GM23338 (cell line): ENCODE measurements at regions not wholly inside any gene's neighbourhood (a gene's known extent, or its start where the extent isn't known, plus 50 kb on each side); places are given as distances from the start of the nearest gene placed in this dataset.

Experiments used
- ATAC-seq: fragments of 200-7000 bp; cut with Tn5 transposase; 3 replicates; pipeline ENCODE4 v1.9.1; 2020
- DNase-seq: peaks from one replicate; pipeline ENCODE4 v3.0.0-alpha.2; 2015; ENCODE audit warnings: low spot score
- H2AFZ ChIP-seq: fragments of 200-600 bp; sonication (generic); 2 replicates; pipeline ENCODE4 v1.8.0; 2016; ENCODE audit warnings: antibody characterized with exemption, mild to moderate bottlenecking, moderate library complexity
- H3F3A ChIP-seq: fragments of 200-600 bp; sonication (generic); replicated peaks from 2 replicates; pipeline ENCODE4 v1.8.0; 2017; ENCODE audit warnings: antibody characterized with exemption, mixed run types, low read depth
- H3K27ac ChIP-seq: fragments of 200-600 bp; sonication (generic); 2 replicates; pipeline ENCODE4 v1.6.1; 2016; ENCODE audit warnings: low read depth
- H3K27me3 ChIP-seq: fragments of 200-600 bp; sonication (generic); 2 replicates; pipeline ENCODE4 v1.8.0; 2016; ENCODE audit warnings: mild to moderate bottlenecking, mixed run types, moderate library complexity; ENCODE audit not compliant: insufficient read depth
- H3K36me3 ChIP-seq: fragments of 200-600 bp; sonication (generic); 2 replicates; pipeline ENCODE4 v1.8.0; 2016; ENCODE audit warnings: mild to moderate bottlenecking; ENCODE audit not compliant: insufficient read depth
- H3K4me1 ChIP-seq: fragments of 200-600 bp; sonication (generic); 2 replicates; pipeline ENCODE4 v1.8.0; 2016; ENCODE audit warnings: mild to moderate bottlenecking, moderate library complexity; ENCODE audit not compliant: insufficient read depth
- H3K4me2 ChIP-seq: fragments of 200-600 bp; sonication (generic); 2 replicates; pipeline ENCODE4 v1.7.1; 2017; ENCODE audit warnings: mixed run types
- H3K4me3 ChIP-seq: fragments of 200-600 bp; sonication (generic); 2 replicates; pipeline ENCODE4 v1.6.1; 2016; ENCODE audit warnings: mixed run types
- H3K79me2 ChIP-seq: fragments of 200-600 bp; sonication (generic); replicated peaks from 2 replicates; pipeline ENCODE4 v1.8.0; 2017; ENCODE audit warnings: mild to moderate bottlenecking; ENCODE audit not compliant: insufficient read depth
- H3K9me2 ChIP-seq: fragments of 200-600 bp; sonication (generic); 2 replicates; pipeline ENCODE4 v1.8.0; 2017; ENCODE audit not compliant: insufficient read depth
- H4K20me1 ChIP-seq: fragments of 200-600 bp; sonication (generic); replicated peaks from 2 replicates; pipeline ENCODE4 v1.8.0; 2017; ENCODE audit warnings: mild to moderate bottlenecking; ENCODE audit not compliant: insufficient read depth
- H3K27ac Mint-ChIP-seq: 2 replicates; pipeline ENCODE4 v1.8.0; 2020; ENCODE audit warnings: inconsistent platforms, mild to moderate bottlenecking, moderate library complexity, mixed read lengths
- H3K27me3 Mint-ChIP-seq: 3 replicates; pipeline ENCODE4 v1.8.0; 2022; ENCODE audit warnings: low read depth, mild to moderate bottlenecking, moderate library complexity, mixed read lengths, inconsistent platforms; ENCODE audit not compliant: insufficient read depth, poor library complexity
- H3K36me3 Mint-ChIP-seq: 3 replicates; pipeline ENCODE4 v1.8.0; 2021; ENCODE audit warnings: low read depth, mild to moderate bottlenecking, inconsistent platforms, moderate library complexity, mixed read lengths
- H3K4me1 Mint-ChIP-seq: 3 replicates; pipeline ENCODE4 v1.8.0; 2020; ENCODE audit warnings: mild to moderate bottlenecking, inconsistent platforms, mixed read lengths
- H3K4me3 Mint-ChIP-seq: 3 replicates; pipeline ENCODE4 v1.8.0; 2021; ENCODE audit warnings: moderate library complexity, mild to moderate bottlenecking, inconsistent platforms, mixed read lengths
- H3K9me3 Mint-ChIP-seq: 3 replicates; pipeline ENCODE4 v1.8.0; 2020; ENCODE audit warnings: moderate library complexity, mild to moderate bottlenecking, inconsistent platforms, mixed read lengths
- CREB1 ChIP-seq: fragments of 250-450 bp; sonication (Bioruptor Pico); IDR thresholded peaks from 2 replicates; pipeline ENCODE4 v1.5.0; 2020; ENCODE audit warnings: low read depth, mild to moderate bottlenecking, moderate library complexity
- EZH2 ChIP-seq: fragments of 200-600 bp; sonication (generic); IDR thresholded peaks from one replicate; pipeline ENCODE4 v1.8.0; 2017; ENCODE audit warnings: antibody characterized with exemption, mild to moderate bottlenecking, low read depth; ENCODE audit not compliant: unreplicated experiment
- EZH2phosphoT487 ChIP-seq: fragments of 200-600 bp; sonication (generic); IDR thresholded peaks from one replicate; pipeline ENCODE4 v1.8.1; 2018; ENCODE audit warnings: antibody characterized with exemption; ENCODE audit not compliant: unreplicated experiment
- JUNB ChIP-seq: IDR thresholded peaks from one replicate; pipeline ENCODE4 v1.6.1; 2016; ENCODE audit warnings: antibody characterized with exemption; ENCODE audit not compliant: unreplicated experiment
- NANOG ChIP-seq: IDR thresholded peaks from 2 replicates; pipeline ENCODE4 v1.6.1; 2016; ENCODE audit warnings: antibody characterized with exemption, borderline replicate concordance
- POLR2AphosphoS5 ChIP-seq: IDR thresholded peaks from 2 replicates; pipeline ENCODE4 v1.6.1; 2016; ENCODE audit warnings: antibody characterized with exemption, low read depth
- STAT1 ChIP-seq: IDR thresholded peaks from one replicate; pipeline ENCODE4 v1.6.1; 2016; ENCODE audit warnings: antibody characterized with exemption; ENCODE audit not compliant: unreplicated experiment
- ZNF114 ChIP-seq: fragments of 250-450 bp; sonication (Bioruptor Pico); IDR thresholded peaks from 2 replicates; pipeline ENCODE4 v1.5.0; 2020; ENCODE audit warnings: mild to moderate bottlenecking, moderate library complexity
- ZNF331 ChIP-seq: fragments of 250-450 bp; sonication (Bioruptor Pico); IDR thresholded peaks from 2 replicates; pipeline ENCODE4 v1.5.0; 2020; ENCODE audit warnings: low read depth, mild to moderate bottlenecking, moderate library complexity
- TF ChIP-seq, protein P1 (sequence below): IDR thresholded peaks from one replicate; pipeline ENCODE4 v1.6.1; 2018; ENCODE audit warnings: antibody characterized with exemption; ENCODE audit not compliant: unreplicated experiment
- TF ChIP-seq, protein P2 (sequence below), 2 experiments: fragments of 200-600 bp in 1 of 2; sonication (generic) in 1 of 2; conservative IDR thresholded peaks; 2 replicates each; pipeline versions ENCODE4 v1.5.1 to v1.6.1; 2016 to 2017; ENCODE audit warnings: antibody characterized with exemption in 2 of 2, low read depth in 2 of 2, mild to moderate bottlenecking in 2 of 2, moderate library complexity in 1 of 2
- TF ChIP-seq, protein P3 (sequence below): IDR thresholded peaks from 2 replicates; pipeline ENCODE4 v1.6.1; 2016; ENCODE audit warnings: antibody characterized with exemption

DNA sequence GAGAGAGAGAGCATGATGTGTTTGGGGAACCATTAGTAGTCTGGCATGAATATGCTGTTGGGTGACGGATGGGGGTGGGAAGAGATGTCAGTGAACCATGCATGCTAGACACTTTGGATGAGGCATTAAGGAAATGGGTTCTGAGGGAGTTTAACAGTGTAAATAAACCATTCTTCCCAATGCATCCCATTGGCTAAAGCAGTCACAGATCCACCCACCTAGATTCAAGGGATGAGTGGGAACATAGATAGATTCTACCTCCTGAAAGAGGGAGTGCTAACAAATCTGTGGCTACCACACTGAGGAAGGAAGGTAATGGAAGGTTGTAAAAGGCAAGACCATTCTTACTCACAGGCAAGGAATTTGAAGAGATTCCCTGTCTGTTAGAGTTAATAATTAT is 129.8 kb upstream of the CACNA1E start:
- Mint-ChIP-seq H3K9me3 (no peaks in the 10 kb centered on the region), H3K27me3 (peaks cover 2% of the 10 kb centered on the region), H3K4me3 (no peak overlapping the region), H3K36me3 (no peaks in the 10 kb centered on the region), H3K27ac (no peak overlapping the region), H3K4me1 (peaks cover 7% of the 10 kb centered on the region; the same call in 2 of the 3 replicates)
- Histone ChIP-seq H3K27me3 (no peaks in the 10 kb centered on the region), H4K20me1 (no peaks in the 10 kb centered on the region), H3K36me3 (no peaks in the 10 kb centered on the region), H3K4me1 (no peaks in the 10 kb centered on the region), H3K79me2 (no peaks in the 10 kb centered on the region), H3K27ac (no peak overlapping the region), H3K9me2 (0 out of 2 replicates have a peak, but pooled peaks cover 3% of the 10 kb centered on the region), H3K4me3 (no peak overlapping the region), H2AFZ (no peak overlapping the region), H3K4me2 (no peak overlapping the region), H3F3A (no peaks in the 10 kb centered on the region)
- TF ChIP-seq ZNF331 (no peak), JUNB (peak; percentile 23)
- ATAC-seq (no peak), DNase-seq (no peak)

DNA sequence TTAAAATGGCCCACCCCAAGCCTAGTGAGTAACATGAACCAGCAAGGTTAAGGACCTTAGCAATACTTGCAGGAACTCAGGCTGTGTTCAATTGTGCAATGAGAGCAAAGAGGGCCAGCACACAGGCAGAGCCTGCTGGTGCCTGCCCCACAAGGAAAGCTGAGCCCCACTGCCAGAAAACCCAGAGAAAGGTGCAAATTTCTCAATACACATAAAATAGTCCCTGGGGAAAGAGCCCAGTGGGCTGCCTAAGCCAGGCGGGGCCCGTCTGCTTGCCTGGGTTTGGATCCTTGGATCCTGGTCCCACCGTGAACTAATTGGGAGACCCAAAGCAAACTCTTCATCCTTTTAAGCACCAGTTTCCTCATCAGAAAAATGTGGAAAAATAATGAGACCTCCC is 128.5 kb upstream of the CACNA1E start:
- no peak overlapping the region for H3K27ac Mint-ChIP-seq
- H3K27me3 Mint-ChIP-seq = peaks cover 2% of the 10 kb centered on the region
- H3K4me3 ChIP-seq = no peak overlapping the region
- no peak overlapping the region for H3K4me3 Mint-ChIP-seq
- H3K9me2 ChIP-seq = 0 out of 2 replicates have a peak, but pooled peaks cover 3% of the 10 kb centered on the region
- H2AFZ ChIP-seq = no peak overlapping the region
- no peak for ATAC-seq
- no peak overlapping the region for H3K4me2 ChIP-seq
- no peaks in the 10 kb centered on the region for H3F3A ChIP-seq
- TF ChIP-seq ZNF114 (CRISPR knock-in tag) (no peak), JUNB (no peak), EZH2phosphoT487 (no peak), EZH2 (no peak), NANOG (no peak)
- H3K79me2 ChIP-seq = no peaks in the 10 kb centered on the region
- no peaks in the 10 kb centered on the region for H3K36me3 Mint-ChIP-seq
- H3K9me3 Mint-ChIP-seq = no peaks in the 10 kb centered on the region
- DNase-seq = no peak
- no peaks in the 10 kb centered on the region for H3K36me3 ChIP-seq
- no peaks in the 10 kb centered on the region for H3K4me1 ChIP-seq
- no peak overlapping the region for H3K27ac ChIP-seq
- peaks cover 7% of the 10 kb centered on the region; the same call in 2 of the 3 replicates for H3K4me1 Mint-ChIP-seq
- no peaks in the 10 kb centered on the region for H3K27me3 ChIP-seq
- no peaks in the 10 kb centered on the region for H4K20me1 ChIP-seq

DNA sequence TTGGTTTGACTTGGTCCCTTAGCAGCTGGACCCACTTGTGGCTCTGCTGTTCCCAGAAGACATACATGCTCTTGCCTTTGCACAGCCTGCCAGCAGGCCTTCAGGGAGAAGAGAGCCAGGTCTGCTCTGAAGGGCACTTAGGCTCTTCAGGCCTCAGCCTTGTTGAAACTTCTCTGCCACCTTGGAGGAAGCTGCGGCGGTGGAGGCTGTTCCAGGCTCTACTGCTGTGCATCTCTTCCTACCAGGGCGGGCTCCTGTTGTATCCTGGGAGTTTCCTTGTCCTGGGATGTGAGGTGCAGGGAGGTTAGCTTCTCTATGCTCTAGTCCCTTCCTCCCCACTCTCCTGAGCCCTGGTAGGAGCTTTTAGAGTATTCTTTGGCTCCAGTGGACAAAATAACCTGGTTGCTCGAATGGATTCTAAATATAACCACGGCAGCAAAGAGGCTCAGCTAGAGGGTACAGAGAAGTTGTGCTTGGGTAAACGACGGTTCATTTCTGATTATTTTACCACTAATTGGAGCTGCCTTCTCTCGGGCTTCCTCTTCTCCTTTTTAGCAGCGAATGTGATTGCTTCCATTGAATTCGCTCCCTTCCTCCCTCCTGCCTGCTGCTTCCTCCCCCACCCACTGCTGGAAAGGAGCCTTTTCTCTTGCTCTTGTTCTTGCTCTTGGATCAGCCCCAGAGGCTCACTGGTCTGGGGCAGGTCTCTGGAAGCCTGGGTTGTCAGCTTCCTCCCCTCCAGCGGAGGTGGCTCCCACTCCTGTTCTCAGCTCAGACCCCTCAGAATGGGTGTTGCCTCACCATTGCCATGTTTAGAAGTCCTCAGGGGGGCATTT is 126.6 kb upstream of the CACNA1E start:
- Mint-ChIP-seq H3K27ac (no peak overlapping the region), H3K9me3 (no peaks in the 10 kb centered on the region), H3K36me3 (no peaks in the 10 kb centered on the region), H3K4me1 (peaks cover 7% of the 10 kb centered on the region; the same call in 2 of the 3 replicates), H3K4me3 (no peak overlapping the region), H3K27me3 (no peaks in the 10 kb centered on the region)
- H3K4me2 ChIP-seq = no peak overlapping the region
- H4K20me1 ChIP-seq = no peaks in the 10 kb centered on the region
- 0 out of 2 replicates have a peak, but pooled peaks cover under 1% of the 10 kb centered on the region for H3K9me2 ChIP-seq
- peak overlapping the region; percentile 89 for H2AFZ ChIP-seq
- no peaks in the 10 kb centered on the region for H3K27me3 ChIP-seq
- ATAC-seq (peak; percentile 50), DNase-seq (no peak)
- H3K27ac ChIP-seq = no peak overlapping the region
- no peak overlapping the region for H3K4me3 ChIP-seq
- no peaks in the 10 kb centered on the region for H3K79me2 ChIP-seq
- no peaks in the 10 kb centered on the region for H3K36me3 ChIP-seq
- no peaks in the 10 kb centered on the region for H3F3A ChIP-seq
- H3K4me1 ChIP-seq = no peaks in the 10 kb centered on the region
- no peak for TF ChIP-seq ZNF331
- TF ChIP-seq EZH2 = no peak
- TF ChIP-seq NANOG = no peak
- no peak for TF ChIP-seq EZH2phosphoT487
- TF ChIP-seq, protein P1, sequence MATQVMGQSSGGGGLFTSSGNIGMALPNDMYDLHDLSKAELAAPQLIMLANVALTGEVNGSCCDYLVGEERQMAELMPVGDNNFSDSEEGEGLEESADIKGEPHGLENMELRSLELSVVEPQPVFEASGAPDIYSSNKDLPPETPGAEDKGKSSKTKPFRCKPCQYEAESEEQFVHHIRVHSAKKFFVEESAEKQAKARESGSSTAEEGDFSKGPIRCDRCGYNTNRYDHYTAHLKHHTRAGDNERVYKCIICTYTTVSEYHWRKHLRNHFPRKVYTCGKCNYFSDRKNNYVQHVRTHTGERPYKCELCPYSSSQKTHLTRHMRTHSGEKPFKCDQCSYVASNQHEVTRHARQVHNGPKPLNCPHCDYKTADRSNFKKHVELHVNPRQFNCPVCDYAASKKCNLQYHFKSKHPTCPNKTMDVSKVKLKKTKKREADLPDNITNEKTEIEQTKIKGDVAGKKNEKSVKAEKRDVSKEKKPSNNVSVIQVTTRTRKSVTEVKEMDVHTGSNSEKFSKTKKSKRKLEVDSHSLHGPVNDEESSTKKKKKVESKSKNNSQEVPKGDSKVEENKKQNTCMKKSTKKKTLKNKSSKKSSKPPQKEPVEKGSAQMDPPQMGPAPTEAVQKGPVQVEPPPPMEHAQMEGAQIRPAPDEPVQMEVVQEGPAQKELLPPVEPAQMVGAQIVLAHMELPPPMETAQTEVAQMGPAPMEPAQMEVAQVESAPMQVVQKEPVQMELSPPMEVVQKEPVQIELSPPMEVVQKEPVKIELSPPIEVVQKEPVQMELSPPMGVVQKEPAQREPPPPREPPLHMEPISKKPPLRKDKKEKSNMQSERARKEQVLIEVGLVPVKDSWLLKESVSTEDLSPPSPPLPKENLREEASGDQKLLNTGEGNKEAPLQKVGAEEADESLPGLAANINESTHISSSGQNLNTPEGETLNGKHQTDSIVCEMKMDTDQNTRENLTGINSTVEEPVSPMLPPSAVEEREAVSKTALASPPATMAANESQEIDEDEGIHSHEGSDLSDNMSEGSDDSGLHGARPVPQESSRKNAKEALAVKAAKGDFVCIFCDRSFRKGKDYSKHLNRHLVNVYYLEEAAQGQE = no peak
- no peak for TF ChIP-seq POLR2AphosphoS5
- TF ChIP-seq CREB1 (CRISPR knock-in tag) = no peak
- no peak for TF ChIP-seq ZNF114 (CRISPR knock-in tag)
- TF ChIP-seq JUNB = no peak
- TF ChIP-seq, protein P2, sequence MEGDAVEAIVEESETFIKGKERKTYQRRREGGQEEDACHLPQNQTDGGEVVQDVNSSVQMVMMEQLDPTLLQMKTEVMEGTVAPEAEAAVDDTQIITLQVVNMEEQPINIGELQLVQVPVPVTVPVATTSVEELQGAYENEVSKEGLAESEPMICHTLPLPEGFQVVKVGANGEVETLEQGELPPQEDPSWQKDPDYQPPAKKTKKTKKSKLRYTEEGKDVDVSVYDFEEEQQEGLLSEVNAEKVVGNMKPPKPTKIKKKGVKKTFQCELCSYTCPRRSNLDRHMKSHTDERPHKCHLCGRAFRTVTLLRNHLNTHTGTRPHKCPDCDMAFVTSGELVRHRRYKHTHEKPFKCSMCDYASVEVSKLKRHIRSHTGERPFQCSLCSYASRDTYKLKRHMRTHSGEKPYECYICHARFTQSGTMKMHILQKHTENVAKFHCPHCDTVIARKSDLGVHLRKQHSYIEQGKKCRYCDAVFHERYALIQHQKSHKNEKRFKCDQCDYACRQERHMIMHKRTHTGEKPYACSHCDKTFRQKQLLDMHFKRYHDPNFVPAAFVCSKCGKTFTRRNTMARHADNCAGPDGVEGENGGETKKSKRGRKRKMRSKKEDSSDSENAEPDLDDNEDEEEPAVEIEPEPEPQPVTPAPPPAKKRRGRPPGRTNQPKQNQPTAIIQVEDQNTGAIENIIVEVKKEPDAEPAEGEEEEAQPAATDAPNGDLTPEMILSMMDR (conservative IDR thresholded peaks at IDR 0.05; ENCODE audit: low read depth in 2 of 2) = no peak
- TF ChIP-seq, protein P3, sequence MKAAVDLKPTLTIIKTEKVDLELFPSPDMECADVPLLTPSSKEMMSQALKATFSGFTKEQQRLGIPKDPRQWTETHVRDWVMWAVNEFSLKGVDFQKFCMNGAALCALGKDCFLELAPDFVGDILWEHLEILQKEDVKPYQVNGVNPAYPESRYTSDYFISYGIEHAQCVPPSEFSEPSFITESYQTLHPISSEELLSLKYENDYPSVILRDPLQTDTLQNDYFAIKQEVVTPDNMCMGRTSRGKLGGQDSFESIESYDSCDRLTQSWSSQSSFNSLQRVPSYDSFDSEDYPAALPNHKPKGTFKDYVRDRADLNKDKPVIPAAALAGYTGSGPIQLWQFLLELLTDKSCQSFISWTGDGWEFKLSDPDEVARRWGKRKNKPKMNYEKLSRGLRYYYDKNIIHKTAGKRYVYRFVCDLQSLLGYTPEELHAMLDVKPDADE = no peak
- no peak for TF ChIP-seq STAT1
